GM19025 (cell line): ENCODE measurements at regions not wholly inside any gene's neighbourhood (a gene's known extent, or its start where the extent isn't known, plus 50 kb on each side); places are given as distances from the start of the nearest gene placed in this dataset.
A peak's percentile ranks its signal among the peaks of the same experiment; 100 is the strongest.
"Not testable (repeated sequence)": the region's sequence is repeated elsewhere in the genome, so short reads cannot be mapped to it uniquely, and the experiment has no call there.

Source experiments
- ATAC-seq: cut with Tn5 transposase; IDR thresholded peaks from one replicate; pipeline ENCODE4 v1.9.1; 2021; ENCODE audit warnings: mild to moderate bottlenecking, low read depth, moderate library complexity; ENCODE audit not compliant: unreplicated experiment

DNA sequence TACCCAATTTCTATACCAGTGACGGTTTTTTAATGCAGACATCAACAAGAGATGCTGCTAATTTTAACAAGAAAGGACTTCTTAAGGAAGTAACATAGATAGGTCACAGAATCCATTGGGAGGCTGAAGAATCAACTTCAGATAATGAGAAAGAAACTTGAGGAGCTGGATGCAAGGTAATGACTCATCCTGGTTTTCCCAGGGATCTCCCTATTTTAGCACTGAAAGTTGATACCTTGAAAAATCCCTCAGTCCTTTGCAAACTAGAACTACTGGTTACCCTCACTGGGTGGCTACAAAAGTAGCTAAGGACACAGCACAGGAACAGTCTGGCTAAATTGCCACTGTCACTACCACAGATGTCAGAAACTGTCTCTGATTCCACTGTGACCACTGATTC, 561.9 kb downstream of the FLRT2 start:
- ATAC-seq, result no peak

DNA sequence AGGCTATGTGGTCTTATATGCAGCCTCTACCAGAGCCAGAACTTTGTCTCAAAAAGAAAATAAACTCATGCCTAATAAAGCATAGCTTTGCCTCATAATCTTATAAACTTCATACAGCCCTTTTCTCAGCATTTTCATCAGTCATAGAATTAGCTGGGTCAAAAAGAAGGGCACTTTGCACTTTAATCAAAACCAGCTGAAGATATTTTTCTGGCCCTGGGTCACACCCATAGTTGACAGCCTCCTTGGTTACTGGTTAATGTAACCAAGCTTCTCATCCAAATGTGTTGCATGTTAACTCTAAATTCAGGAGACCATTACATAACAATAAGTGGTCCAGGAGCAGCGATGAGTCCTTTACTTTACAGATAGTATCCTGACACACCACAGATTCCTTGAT, 558.2 kb downstream of the FLRT2 start:
- ATAC-seq, result no peak

GRCh38 chr14:86087377-86087776, 557.4 kb downstream of the FLRT2 start:
- ATAC-seq, result no peak

DNA sequence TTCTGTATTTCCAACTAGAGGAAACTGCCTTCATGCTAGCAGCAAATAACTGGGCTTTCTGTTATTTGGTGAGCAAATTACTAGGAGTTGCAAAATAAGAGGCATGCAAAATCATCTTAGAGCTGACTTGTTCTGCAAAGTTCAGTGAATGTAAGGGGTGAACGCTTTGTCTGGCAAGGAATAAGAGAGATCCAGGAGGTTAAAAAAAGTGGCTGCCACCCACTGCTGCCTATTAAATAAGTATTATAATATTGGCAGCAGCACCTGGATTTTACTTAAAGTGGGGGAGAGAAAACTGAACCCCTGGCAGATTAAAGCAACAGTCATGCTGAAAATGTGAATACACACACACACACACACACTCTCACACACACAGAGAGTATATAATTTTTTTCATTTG, 557.0 kb downstream of the FLRT2 start:
- no peak for ATAC-seq

GRCh38 chr14:86084097-86084496, 554.2 kb downstream of the FLRT2 start:
- ATAC-seq, result no peak

DNA sequence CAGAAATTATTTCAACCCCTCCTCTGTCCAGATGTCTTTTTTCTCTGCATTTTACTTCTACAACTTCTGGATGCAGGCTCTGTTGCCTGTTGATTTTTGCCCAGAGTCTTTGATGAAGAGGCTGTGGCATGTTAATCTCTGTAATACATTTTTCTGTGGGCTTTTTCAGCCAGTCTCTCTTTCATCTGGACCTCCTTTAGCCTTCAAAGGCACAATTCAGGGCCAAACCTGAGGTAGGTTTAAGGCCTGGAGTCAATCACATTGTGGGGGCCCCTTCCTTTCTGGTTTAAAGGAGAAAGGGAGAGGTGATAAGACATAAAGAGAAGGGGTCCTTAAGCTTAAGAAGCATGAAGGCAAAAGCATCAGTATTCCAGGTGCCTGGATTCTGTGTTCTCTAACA, 553.7 kb downstream of the FLRT2 start:
- ATAC-seq, result no peak

DNA sequence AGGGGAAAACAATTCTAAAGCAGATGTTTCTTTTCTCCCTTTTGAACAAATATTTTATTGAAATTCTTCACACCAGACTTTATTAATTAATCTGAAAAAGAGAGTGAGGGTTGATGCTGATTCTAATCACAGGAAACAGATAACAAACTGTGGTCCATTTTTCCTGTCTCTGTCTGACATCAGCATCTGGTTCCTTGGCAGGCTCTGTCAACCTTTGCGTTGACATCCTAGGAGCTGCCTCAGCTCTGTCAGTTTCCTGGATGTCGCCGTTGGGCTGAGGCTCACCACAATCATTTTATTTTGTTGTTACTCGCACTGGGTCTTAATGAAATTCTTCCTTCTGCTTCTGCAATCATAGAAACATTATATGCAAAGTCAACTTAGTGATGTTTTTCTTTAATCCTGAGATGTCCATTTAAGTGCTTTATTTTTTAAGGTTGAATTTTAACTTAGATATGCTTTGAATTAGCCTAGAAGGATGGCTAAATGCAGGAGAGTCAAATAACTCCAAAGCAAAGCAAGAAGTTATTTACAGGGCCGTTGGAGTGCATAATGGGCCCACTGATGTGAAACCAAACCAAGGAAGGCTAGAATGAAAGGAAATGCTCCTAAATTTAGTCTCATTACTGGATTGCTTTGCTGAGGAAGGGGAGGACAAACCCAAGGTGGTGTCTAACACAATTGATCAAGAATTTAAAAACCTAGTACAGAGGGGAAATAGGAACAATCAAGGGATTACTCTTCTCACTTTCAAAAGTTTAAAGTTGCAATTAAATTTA, 542.4 kb downstream of the FLRT2 start:
- no peak for ATAC-seq

DNA sequence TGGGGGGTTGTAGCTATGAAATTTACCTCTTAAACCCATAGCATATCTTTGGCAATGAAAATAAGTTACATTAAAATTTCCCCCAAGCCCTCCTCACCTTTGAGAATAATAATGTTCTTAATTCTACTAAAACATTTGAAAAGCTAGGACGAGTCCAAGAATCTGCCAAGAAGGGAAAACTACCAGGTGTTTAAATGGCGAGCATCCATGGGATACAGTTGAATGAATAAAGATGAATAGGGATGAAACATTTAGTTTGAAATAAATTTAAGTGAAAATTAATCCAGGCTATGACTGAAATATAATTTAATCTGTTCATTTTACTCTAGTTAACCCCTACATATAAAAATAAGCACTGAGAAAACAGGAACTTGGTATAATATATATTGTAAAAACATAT, 536.7 kb downstream of the FLRT2 start:
- ATAC-seq, result no peak

DNA sequence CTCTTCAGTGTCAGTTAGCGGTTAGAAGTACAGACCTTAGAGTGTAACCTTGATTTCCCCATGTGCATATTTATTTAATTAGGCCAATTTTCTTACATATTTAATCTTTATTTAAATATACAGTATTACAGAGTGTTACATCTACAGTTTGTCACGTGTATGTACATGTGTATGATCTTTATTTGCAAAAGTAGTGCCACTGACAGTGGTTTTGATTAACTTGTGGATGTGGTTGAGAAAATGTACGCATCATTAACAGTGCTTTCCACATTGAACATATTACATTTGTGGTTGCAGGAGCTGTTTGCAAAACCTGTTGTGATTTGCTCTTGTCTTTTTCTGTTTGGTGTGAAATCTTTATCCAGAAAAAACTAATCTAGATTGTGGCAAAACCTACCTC, 535.5 kb downstream of the FLRT2 start:
- ATAC-seq, result no peak

- ATAC-seq, result not testable (repeated sequence)
Observed at GRCh38 chr14:86064595-86064994, 534.7 kb downstream of the FLRT2 start.

DNA sequence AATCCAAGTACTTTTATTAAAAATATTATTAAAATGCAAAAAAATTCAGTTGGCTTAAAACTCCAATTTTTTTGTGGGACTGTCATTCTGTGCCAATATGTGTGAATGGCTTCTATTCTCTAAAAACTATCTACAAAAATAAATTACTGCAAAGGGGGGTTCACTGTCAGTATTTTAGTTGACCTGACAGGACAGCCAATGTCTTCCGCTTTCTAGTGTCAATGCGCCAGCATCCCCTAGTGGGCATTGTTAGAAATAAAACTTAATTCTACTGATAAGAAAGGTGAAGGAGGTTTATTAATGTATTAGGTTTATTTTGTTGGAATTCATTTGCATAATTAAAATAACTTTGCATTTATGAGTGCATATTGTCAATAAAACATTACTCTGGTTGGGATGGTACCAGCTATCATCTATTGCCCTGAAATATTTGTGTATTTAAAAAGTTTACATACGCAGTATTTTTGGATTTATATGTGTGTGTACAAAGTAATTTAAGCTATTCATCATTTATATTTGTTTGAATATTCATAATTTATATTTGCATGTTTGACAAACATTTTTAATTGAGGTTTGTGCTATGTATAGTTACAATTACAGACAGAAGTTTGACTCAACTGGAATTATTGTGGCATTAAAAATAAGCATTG, 527.2 kb downstream of the FLRT2 start:
- ATAC-seq, result no peak

DNA sequence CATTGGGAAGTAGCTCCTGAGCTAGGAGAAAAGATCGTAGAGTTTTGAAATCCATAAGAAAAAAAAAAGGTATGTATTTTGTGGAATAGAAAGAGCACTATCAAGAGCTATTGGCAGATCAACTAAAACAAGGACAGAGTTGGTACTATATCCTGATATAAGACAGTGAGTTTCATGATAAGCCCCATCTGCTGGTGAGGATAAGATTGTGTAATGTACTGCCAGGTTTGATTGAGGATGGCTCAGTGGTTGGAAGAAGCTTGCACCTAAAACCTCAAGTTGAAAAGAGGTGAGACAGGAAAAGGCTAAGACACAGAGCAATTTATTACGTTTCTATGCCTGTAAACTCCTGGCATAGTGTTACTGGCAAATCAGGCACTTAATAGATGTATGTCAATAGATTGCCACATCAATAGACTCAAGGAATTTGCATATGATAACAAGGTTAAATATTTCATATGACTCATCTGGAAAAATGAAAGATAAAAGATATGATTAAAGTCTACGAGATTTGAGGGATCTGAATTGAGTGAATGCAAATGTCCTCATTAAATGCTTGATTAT, 525.6 kb downstream of the FLRT2 start:
- ATAC-seq, result no peak

GRCh38 chr14:86052868-86053267, 522.9 kb downstream of the FLRT2 start:
- ATAC-seq, result no peak

GRCh38 chr14:86050757-86051156, 520.8 kb downstream of the FLRT2 start:
- ATAC-seq, result no peak

DNA sequence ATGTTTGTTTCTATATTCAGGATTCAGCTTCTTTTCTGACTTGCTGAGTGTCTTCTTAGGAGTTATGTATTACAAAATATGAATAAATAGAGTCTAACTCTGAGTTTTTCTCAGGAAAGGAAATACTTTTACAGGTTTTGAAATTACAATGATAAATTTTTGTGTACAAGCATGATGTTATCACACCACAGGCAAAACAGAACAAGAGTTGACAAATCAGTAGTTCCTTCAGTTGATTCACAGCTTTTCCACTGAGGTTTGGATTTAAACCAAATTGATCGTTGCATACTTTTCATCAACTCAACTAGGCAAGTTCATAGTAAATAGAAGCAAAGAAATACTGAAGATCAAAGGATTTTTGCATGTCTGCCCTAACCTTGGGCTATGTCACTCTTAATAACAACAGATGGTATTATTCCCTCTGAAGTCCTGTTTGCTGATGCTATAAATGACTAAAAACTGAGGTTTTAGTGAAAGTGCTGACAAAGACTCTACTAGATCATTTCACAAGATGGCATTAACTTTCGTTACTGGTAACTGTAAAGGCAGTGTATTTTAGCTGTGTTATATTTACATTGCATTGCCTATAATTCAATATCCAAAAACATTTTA, 520.2 kb downstream of the FLRT2 start:
- no peak for ATAC-seq

GRCh38 chr14:86039176-86039575, 509.2 kb downstream of the FLRT2 start:
- no peak for ATAC-seq

DNA sequence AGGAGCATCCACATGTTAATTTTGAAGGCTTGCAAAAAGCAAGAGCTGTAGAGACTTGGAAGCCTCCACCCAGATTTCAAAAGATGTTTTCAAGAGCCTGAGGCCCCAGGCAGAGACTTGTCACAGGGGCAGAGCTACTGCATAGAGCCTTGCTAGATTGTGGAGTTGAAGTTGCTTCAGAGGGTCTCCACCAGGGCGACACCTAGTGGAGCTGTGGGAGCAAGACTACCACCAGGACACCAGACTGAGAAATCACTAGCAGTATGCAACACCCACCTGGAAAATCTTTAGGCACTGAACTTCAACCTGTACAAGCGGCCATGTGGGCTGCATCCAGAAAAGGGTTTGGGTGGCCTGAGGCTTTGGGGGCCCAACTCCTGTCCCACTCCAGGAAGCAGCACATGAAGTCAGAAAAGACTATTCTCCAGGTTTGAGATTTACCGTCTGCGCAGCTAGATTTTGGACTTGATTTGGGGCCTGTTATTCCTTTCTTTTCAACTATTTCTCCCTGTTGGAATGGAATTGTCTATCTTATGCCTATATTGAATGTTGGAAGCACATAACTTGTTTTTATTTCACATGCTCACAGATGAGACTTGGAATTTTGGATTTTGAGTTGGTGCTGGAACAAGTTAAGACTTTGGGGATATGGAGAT, 508.6 kb downstream of the FLRT2 start:
- peak; percentile 73 for ATAC-seq

DNA sequence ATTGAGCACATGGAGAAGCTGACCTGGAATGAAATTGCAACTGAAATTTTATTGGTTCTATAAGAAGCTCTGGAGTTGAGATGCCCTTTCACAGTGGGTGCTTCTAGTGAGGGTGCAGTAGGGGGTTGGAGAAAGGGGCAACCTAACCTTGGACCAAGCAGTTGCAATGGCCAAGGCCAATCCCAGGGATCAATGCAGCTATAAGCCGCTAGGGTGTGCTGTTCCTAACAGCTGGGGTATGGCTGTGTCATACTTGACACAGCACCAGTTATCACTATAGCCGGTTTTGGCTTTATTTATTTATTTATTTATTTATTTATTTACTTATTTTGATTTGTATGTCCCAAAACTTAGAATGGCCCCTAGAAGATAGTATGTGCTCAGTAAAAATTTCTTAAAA, 505.9 kb downstream of the FLRT2 start:
- no peak for ATAC-seq

GRCh38 chr14:86027990-86028389, 498.0 kb downstream of the FLRT2 start:
- ATAC-seq, result no peak

- ATAC-seq, result no peak
Observed at GRCh38 chr14:86027144-86027543, 497.2 kb downstream of the FLRT2 start.

- ATAC-seq, result no peak
Observed at GRCh38 chr14:86022031-86022629, 492.2 kb downstream of the FLRT2 start.
